ENCODE measurements at regions not wholly inside any gene's neighbourhood (a gene's known extent, or its start where the extent isn't known, plus 50 kb on each side); places are given as distances from the start of the nearest gene placed in this dataset.
A peak's percentile ranks its signal among the peaks of the same experiment; 100 is the strongest.
"Not testable (repeated sequence)": the region's sequence is repeated elsewhere in the genome, so short reads cannot be mapped to it uniquely, and the experiment has no call there.

- DNase-seq = not testable (repeated sequence)
Measured at GRCh38 chr10:47622719-47623118, 99.3 kb upstream of the AGAP9 start.

DNA sequence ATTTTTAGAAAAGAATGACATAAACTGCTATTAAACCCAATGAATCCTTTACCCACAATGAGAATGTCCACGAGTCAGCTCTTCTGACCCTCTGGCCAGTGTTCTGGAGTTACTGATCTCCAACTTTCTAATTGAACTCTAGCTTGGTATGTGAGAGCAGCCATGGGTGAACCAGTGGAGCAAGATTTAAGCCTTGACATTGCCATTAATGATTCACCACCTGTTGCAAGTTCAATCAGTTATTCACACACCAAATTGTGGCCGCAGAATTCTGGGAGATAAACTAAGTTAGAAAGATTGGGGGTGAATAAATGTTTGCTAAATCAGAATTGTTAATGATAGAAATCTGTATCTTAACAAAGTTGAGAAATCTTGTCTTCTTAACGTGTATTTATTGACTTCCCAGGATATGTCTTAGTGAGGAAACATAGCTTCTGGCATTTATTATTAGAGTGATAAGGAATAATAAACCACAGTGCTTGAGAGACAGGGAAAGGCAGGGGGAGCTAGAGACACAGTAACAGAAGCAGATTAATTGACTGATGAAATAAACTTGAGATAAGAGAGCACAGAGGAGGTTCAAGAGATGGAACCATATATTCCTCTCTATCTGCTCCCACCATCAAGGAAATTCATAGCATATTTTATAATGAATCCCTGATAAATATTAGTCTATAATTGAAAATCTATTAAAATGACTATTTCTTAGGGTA is 96.0 kb upstream of the AGAP9 start:
- DNase-seq = peak; percentile 19

- not testable (repeated sequence) for DNase-seq
Measured at GRCh38 chr10:47609311-47609710, 85.9 kb upstream of the AGAP9 start.

- DNase-seq = not testable (repeated sequence)
Measured at GRCh38 chr10:47605791-47606773, 82.6 kb upstream of the AGAP9 start.

GRCh38 chr10:47600604-47601003 is 77.2 kb upstream of the AGAP9 start:
- not testable (repeated sequence) for DNase-seq

- DNase-seq = not testable (repeated sequence)
Measured at GRCh38 chr10:47600127-47600526, 76.7 kb upstream of the AGAP9 start.

GRCh38 chr10:47599657-47600056 is 76.2 kb upstream of the AGAP9 start:
- DNase-seq = not testable (repeated sequence)

- not testable (repeated sequence) for DNase-seq
Measured at GRCh38 chr10:47593805-47594204, 70.4 kb upstream of the AGAP9 start.

DNA sequence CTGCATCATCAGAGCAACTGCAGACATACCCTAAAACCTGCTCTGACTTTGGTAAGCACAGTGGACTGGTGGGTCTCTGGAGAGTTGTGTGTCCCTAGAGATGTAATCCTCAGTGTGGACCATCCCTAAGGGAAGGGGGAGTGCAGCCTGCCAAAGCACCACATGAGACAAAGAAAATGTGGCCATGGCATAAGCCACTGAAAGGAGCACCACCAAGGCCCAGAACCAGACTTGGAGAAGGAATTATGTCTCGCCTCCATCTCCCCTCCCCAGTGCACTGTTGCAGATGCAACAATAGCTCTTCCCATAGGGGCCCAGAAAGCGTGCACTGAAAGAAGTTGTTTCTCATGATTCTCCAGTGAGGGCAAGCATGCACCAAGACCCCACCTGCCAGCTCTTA is 69.7 kb upstream of the AGAP9 start:
- DNase-seq = not testable (repeated sequence)

GRCh38 chr10:47590956-47591355 is 67.5 kb upstream of the AGAP9 start:
- not testable (repeated sequence) for DNase-seq

DNA sequence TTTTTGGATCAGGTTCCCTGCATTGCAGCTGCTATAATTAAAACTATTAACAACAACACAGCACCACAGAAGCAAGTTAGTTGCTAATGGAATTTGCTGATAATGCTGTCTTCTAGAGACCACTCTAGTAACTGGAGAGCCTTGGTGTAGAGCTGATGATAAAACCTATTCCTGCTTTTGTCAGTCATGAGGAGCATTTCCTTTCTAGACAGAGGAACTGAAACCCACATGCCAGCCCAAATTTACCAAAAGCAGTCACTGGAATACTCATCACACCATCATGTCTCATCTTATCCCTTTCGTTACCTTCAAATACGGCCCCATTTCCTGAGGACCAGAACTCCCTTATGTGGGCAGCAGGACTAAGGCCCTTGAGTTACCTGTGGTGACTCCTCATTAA is 67.1 kb upstream of the AGAP9 start:
- not testable (repeated sequence) for DNase-seq

DNA sequence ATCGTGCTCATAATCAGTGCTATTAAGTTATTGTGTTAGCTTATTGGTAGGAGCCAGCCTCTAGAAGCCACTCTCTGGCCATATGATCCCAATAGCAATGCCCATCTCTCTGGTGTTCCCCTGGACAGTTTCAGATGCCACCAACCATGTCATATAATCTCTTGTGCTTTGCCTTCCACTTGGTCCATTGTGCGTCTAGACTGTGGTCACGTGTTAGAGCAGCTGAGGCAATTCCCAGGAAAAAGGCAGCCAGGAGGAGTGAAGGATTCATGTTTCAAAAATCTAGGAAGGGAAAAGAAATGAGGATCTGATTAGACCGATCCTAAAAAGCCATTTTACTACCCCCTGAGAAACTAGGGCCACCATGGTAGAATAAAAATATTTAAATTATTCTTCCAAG is 58.6 kb upstream of the AGAP9 start:
- not testable (repeated sequence) for DNase-seq

- DNase-seq = not testable (repeated sequence)
Measured at GRCh38 chr10:47580063-47580462, 56.6 kb upstream of the AGAP9 start.

GRCh38 chr10:47578547-47578946 is 55.1 kb upstream of the AGAP9 start:
- DNase-seq = not testable (repeated sequence)

All from left kidney (tissue), 1 donor.